ENCODE measurements at regions not wholly inside any gene's neighbourhood (a gene's known extent, or its start where the extent isn't known, plus 50 kb on each side); places are given as distances from the start of the nearest gene placed in this dataset.

DNA sequence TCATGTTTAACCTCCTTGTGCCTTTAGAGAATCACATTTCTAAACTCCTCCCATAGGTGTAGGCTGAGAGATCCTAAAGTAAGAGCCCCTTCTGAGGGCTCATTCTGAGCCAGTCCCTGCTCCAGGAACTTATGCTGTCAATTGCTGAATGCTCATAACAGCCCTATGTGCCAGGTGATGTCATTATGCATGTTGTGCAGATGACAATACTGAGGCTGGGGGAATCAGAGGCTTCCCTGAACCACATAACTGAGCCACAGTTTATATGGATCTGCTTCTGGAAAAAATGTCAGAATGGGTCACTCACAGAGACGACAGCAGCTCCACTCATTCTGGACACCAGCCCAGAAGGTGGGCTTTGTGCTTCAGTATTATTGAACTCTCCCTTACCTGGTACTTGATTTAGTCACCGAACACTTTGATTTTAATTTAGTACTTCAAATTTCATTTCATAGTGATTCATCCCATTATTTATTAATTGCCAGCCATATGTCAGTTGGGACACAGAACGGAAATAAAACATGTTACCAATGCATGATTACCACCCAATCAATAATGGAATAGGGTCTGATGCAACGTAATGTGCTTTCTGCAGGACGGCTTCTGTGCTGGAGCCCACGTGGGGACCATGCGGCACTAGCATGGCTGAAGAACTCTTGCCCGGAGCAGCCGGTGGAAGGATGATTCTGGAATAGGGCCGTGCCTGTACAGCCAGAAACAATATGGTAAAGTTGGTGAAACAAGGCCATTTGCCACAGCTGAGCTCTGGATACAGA lies 406.3 kb downstream of the IRX1 start:
- H3K27ac Mint-ChIP-seq, result no peak overlapping the region

GRCh38 chr5:4005335-4005734 lies 409.7 kb downstream of the IRX1 start:
- H3K27ac Mint-ChIP-seq, result no peak overlapping the region

More for the DNA sequence above, 406.3 kb downstream of the IRX1 start:
- no peak for DNase-seq (ENCODE audit: low spot score in 2 of 2, unreplicated experiment in 2 of 2)
- TF ChIP-seq, protein P1, sequence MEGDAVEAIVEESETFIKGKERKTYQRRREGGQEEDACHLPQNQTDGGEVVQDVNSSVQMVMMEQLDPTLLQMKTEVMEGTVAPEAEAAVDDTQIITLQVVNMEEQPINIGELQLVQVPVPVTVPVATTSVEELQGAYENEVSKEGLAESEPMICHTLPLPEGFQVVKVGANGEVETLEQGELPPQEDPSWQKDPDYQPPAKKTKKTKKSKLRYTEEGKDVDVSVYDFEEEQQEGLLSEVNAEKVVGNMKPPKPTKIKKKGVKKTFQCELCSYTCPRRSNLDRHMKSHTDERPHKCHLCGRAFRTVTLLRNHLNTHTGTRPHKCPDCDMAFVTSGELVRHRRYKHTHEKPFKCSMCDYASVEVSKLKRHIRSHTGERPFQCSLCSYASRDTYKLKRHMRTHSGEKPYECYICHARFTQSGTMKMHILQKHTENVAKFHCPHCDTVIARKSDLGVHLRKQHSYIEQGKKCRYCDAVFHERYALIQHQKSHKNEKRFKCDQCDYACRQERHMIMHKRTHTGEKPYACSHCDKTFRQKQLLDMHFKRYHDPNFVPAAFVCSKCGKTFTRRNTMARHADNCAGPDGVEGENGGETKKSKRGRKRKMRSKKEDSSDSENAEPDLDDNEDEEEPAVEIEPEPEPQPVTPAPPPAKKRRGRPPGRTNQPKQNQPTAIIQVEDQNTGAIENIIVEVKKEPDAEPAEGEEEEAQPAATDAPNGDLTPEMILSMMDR (IDR thresholded peaks at IDR 0.05; ENCODE audit: unreplicated experiment), result no peak
- Mint-ChIP-seq H3K4me3 (no peak overlapping the region), H3K27me3 (ENCODE audit: low read depth) (peaks cover 28% of the 10 kb centered on the region), H3K36me3 (no peaks in the 10 kb centered on the region), H3K9me3 (no peaks in the 10 kb centered on the region), H3K4me1 (peaks cover 17% of the 10 kb centered on the region)

DNA sequence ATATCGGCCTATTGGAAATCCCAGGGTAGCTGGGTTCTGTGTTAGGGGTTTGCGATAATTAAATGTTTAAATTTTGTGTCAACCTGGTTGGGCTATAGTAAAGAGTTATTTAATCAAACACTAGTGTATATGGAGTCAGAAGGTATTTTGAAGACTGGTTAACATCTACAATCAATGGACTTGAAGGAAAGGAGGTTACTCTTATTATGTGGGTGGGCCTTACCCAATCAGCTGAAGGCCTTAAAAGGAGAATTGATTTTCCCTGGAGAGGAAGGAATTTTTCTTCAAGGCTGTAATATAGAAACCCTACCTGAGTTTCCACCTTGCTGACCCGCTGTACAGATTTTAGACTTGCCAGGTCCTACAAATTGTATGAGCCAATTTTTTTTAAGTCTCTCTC lies 411.4 kb downstream of the IRX1 start:
- no peak overlapping the region for H3K27ac Mint-ChIP-seq
- H3K9me3 Mint-ChIP-seq, result no peaks in the 10 kb centered on the region
- H3K36me3 Mint-ChIP-seq, result no peaks in the 10 kb centered on the region
- no peak for DNase-seq (ENCODE audit: low spot score in 2 of 2, unreplicated experiment in 2 of 2)
- peaks cover 18% of the 10 kb centered on the region for H3K27me3 Mint-ChIP-seq (ENCODE audit: low read depth)
- TF ChIP-seq, protein P1 (IDR thresholded peaks at IDR 0.05; ENCODE audit: unreplicated experiment), result no peak
- no peak overlapping the region for H3K4me3 Mint-ChIP-seq
- H3K4me1 Mint-ChIP-seq, result no peaks in the 10 kb centered on the region

More at GRCh38 chr5:4005335-4005734, 409.7 kb downstream of the IRX1 start:
- DNase-seq (ENCODE audit: low spot score in 2 of 2, unreplicated experiment in 2 of 2), result no peak
- Mint-ChIP-seq H3K4me3 (no peak overlapping the region), H3K27me3 (ENCODE audit: low read depth) (peaks cover 25% of the 10 kb centered on the region), H3K36me3 (no peaks in the 10 kb centered on the region), H3K4me1 (peaks cover 12% of the 10 kb centered on the region), H3K9me3 (no peaks in the 10 kb centered on the region)
- TF ChIP-seq, protein P1 (IDR thresholded peaks at IDR 0.05; ENCODE audit: unreplicated experiment), result no peak

- TF ChIP-seq, protein P1 (IDR thresholded peaks at IDR 0.05; ENCODE audit: unreplicated experiment), result no peak
- Mint-ChIP-seq H3K36me3 (no peaks in the 10 kb centered on the region), H3K27ac (no peak overlapping the region), H3K9me3 (no peaks in the 10 kb centered on the region), H3K4me3 (no peak overlapping the region), H3K4me1 (no peaks in the 10 kb centered on the region), H3K27me3 (ENCODE audit: low read depth) (peaks cover 10% of the 10 kb centered on the region)
- DNase-seq (ENCODE audit: low spot score in 2 of 2, unreplicated experiment in 2 of 2), result no peak
Observed at GRCh38 chr5:4011943-4012342, 416.3 kb downstream of the IRX1 start.

DNA sequence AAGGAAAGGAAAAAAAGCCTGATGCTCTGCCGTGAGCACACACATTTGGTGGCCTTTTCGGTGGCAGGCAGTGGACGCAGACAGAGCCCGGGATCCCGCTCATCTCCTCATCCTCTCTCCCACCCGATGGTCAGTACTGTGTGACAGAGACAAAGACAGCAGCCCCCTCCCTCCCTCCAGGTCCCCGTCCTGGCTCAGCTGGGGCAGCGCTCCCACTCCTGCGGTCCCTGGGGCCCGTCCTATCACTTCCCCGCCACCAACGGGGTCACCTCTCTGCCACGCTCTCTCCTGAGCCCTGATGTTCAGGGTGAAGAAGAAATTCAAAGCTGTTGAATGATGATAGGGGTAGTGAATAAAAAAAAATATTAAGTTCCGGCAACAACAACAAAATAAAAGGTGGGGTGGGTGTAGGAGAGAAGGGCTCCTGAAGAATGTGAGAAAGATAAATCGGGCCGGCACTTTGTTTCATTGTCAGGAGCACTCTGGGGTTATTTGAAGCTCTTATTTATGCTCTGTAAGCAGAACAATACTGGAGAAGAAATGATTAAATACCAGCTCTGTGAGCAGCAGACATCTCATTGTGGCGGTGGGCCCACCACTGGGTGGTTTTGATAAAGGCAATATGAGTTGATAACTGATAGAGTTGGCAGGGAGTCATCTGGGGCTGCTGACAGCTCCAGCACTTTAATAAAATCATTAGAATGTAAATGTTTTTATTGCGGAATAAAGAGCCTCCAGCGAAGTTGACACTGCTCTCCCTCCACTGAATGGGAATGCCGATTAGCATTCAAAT lies 417.7 kb downstream of the IRX1 start:
- H3K4me3 Mint-ChIP-seq, result no peak overlapping the region
- no peak for DNase-seq (ENCODE audit: low spot score in 2 of 2, unreplicated experiment in 2 of 2)
- H3K27me3 Mint-ChIP-seq (ENCODE audit: low read depth), result peaks cover 10% of the 10 kb centered on the region
- TF ChIP-seq, protein P1 (IDR thresholded peaks at IDR 0.05; ENCODE audit: unreplicated experiment), result no peak
- H3K9me3 Mint-ChIP-seq, result no peaks in the 10 kb centered on the region
- H3K36me3 Mint-ChIP-seq, result no peaks in the 10 kb centered on the region
- H3K27ac Mint-ChIP-seq, result no peak overlapping the region
- H3K4me1 Mint-ChIP-seq, result no peaks in the 10 kb centered on the region
